ENCODE measurements at regions not wholly inside any gene's neighbourhood (a gene's known extent, or its start where the extent isn't known, plus 50 kb on each side); places are given as distances from the start of the nearest gene placed in this dataset.

- H3K27ac ChIP-seq, result no peak overlapping the region
- TF ChIP-seq CTCF (IDR thresholded peaks at IDR 0.05), result no peak
- no peak for TF ChIP-seq ZFX (IDR thresholded peaks at IDR 0.05; ENCODE audit: borderline replicate concordance)
Observed at GRCh38 chr12:111221062-111222026, 147.6 kb downstream of the PHETA1 start.

DNA sequence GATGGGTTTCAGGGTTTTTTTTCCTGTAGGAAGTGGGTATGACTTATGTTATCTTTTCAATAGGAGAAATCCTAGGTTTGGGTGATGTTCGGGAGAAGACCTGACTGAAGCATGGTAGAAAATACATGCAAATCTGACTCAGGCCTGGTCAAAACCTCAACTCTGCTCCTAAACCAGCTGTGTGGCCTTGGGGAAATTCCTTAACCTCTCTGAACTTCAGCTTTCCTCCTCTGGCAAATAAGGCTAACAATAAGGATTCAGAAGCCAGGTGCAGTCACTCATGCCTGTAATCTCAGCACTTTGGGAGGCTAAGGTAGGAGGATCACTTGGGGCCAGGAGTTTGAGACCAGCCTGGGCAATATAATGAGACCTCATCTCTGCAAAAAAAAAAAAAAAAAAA, 148.5 kb downstream of the PHETA1 start:
- TF ChIP-seq ZFX (IDR thresholded peaks at IDR 0.05; ENCODE audit: borderline replicate concordance) (no peak), CTCF (IDR thresholded peaks at IDR 0.05) (no peak)
- H3K27ac ChIP-seq, result no peak overlapping the region

- TF ChIP-seq ZFX (IDR thresholded peaks at IDR 0.05; ENCODE audit: borderline replicate concordance), result no peak
- no peak for TF ChIP-seq CTCF (IDR thresholded peaks at IDR 0.05)
- no peak overlapping the region for H3K27ac ChIP-seq
Observed at GRCh38 chr12:111219440-111219839, 149.5 kb downstream of the PHETA1 start.

- TF ChIP-seq ZFX (IDR thresholded peaks at IDR 0.05; ENCODE audit: borderline replicate concordance), result no peak
- no peak for TF ChIP-seq CTCF (IDR thresholded peaks at IDR 0.05)
- no peak overlapping the region for H3K27ac ChIP-seq
Observed at GRCh38 chr12:111218499-111218898, 150.4 kb downstream of the PHETA1 start.

DNA sequence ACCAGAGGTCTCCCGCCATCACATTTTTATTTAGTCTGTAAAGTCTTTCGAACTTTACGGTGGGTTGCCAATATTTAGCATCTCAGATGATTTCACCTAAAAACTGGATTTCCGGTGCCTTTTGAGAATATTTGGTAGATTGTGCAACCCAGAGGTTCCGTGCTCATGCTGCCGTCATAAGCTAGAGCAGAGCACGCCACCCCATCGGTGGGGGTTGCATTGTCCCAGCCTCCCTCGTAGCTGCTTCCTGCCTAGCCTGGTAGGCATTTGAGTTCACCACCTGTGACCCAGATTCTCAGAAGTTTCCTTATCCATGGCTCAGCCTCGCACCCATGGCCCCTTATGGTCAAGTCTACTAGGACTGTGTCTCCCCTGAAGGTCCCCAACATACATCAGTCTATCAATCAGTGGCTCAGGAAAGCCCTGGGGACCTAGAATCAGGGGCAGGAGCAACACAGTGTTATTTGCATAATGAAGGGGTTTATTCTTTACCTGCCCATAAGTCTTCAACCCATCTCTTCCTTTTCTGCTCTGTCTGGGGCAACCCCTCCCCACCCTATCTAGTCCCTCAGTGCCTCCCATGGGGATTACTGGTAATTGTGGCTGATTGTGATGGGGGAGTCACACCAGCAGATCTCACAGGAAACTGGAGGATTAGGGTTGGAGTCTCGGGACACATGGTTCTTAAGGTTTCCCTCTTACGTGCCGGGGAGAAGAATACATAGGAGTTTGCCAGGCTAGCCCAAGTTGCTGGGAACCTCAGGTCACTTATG, 152.3 kb downstream of the PHETA1 start:
- no peak for TF ChIP-seq ZFX (IDR thresholded peaks at IDR 0.05; ENCODE audit: borderline replicate concordance)
- no peak for TF ChIP-seq CTCF (IDR thresholded peaks at IDR 0.05)
- H3K27ac ChIP-seq, result no peak overlapping the region

GRCh38 chr12:111215881-111216280, 153.0 kb downstream of the PHETA1 start:
- no peak overlapping the region for H3K27ac ChIP-seq
- TF ChIP-seq ZFX (IDR thresholded peaks at IDR 0.05; ENCODE audit: borderline replicate concordance) (no peak), CTCF (IDR thresholded peaks at IDR 0.05) (no peak)

GRCh38 chr12:111214401-111214800, 154.5 kb downstream of the PHETA1 start:
- H3K27ac ChIP-seq, result no peak overlapping the region
- TF ChIP-seq CTCF (IDR thresholded peaks at IDR 0.05) (no peak), ZFX (IDR thresholded peaks at IDR 0.05; ENCODE audit: borderline replicate concordance) (no peak)
